Astrocyte (in vitro differentiated cells and primary cell): ENCODE measurements at regions not wholly inside any gene's neighbourhood (a gene's known extent, or its start where the extent isn't known, plus 50 kb on each side); places are given as distances from the start of the nearest gene placed in this dataset.

Experiments used
- CTCF ChIP-seq: IDR thresholded peaks from 2 replicates; pipeline ENCODE4 v1.5.1; 2011; ENCODE audit warnings: low read depth, mild to moderate bottlenecking, inconsistent platforms, low read length, moderate library complexity; ENCODE audit not compliant: insufficient read depth
- EZH2 ChIP-seq: IDR thresholded peaks from 2 replicates; pipeline ENCODE4 v1.6.1; 2012; ENCODE audit warnings: mild to moderate bottlenecking, low read length, inconsistent platforms; ENCODE audit not compliant: insufficient read depth

GRCh38 chr9:87020169-87020950 is 73.1 kb upstream of the GAS1 start:
- TF ChIP-seq CTCF (no peak), EZH2 (no peak)
